ENCODE measurements at regions not wholly inside any gene's neighbourhood (a gene's known extent, or its start where the extent isn't known, plus 50 kb on each side); places are given as distances from the start of the nearest gene placed in this dataset.

DNA sequence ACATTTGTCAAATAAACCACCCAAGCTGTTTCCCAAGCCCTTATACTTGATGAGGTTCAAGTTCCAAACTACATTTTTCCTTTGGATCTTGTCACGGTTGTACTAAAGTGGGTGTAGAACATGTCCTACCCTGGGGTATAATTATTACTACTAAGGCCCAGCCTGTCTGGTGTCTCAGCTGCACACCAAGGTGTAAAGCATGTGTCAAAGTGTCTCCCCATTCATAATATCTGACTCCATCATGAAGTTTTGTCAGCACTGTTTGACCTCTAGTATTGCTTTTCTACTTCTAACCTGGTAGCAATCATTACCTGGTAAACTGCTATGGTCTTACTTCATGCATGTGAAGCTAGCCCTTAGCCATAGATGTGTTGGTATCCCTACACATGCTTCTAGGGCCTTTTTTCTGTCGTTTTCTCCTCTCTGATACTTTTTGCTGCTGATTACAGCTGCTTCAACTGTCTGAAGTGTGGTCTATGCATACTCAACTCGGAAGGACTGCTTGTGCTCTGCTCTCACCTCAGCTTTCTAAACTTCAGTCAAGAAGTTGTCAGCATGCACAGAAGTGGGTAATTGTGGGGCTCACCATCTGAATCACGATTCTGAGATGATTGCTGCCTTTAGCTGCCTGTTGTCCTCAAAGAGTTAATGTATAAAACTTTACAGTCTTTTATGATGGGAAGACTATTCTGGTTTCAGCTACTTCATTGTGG, 445.7 kb upstream of the TRIB2 start:
- TF ChIP-seq, protein P1, sequence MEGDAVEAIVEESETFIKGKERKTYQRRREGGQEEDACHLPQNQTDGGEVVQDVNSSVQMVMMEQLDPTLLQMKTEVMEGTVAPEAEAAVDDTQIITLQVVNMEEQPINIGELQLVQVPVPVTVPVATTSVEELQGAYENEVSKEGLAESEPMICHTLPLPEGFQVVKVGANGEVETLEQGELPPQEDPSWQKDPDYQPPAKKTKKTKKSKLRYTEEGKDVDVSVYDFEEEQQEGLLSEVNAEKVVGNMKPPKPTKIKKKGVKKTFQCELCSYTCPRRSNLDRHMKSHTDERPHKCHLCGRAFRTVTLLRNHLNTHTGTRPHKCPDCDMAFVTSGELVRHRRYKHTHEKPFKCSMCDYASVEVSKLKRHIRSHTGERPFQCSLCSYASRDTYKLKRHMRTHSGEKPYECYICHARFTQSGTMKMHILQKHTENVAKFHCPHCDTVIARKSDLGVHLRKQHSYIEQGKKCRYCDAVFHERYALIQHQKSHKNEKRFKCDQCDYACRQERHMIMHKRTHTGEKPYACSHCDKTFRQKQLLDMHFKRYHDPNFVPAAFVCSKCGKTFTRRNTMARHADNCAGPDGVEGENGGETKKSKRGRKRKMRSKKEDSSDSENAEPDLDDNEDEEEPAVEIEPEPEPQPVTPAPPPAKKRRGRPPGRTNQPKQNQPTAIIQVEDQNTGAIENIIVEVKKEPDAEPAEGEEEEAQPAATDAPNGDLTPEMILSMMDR (IDR thresholded peaks at IDR 0.05), result no peak
- TF ChIP-seq POLR2A (IDR thresholded peaks at IDR 0.05), result no peak
